ENCODE measurements at regions not wholly inside any gene's neighbourhood (a gene's known extent, or its start where the extent isn't known, plus 50 kb on each side); places are given as distances from the start of the nearest gene placed in this dataset.
A peak's percentile ranks its signal among the peaks of the same experiment; 100 is the strongest.

- Histone ChIP-seq H4K5ac (ENCODE audit: low read depth, low read length) (no peak overlapping the region), H3K56ac (ENCODE audit: extremely low read depth, insufficient read depth, low read length) (no peak overlapping the region; the same call in 1 of the 2 replicates), H2BK120ac (ENCODE audit: low read depth, low read length) (peak overlapping the region; percentile 96), H3K36me3 (ENCODE audit: control insufficient read depth, insufficient read depth, low read length) (no peaks in the 10 kb centered on the region), H4K8ac (ENCODE audit: low read depth in 2 of 2, low read length in 2 of 2) (peak overlapping the region in 1 of 2 experiments; percentile 81; a peak in 1 of 4 replicates), H3K14ac (replicated peaks; ENCODE audit: low read depth, low read length) (peak overlapping the region; percentile 86), H2BK20ac (ENCODE audit: low read depth, low read length) (peak overlapping the region; percentile 93; the same call in 1 of the 2 replicates), H2AK5ac (ENCODE audit: low read depth, low read length) (peak overlapping the region; percentile 94), H3K9me3 (ENCODE audit: control insufficient read depth, insufficient read depth, low read length) (peaks cover 17% of the 10 kb centered on the region), H2AK9ac (replicated peaks; ENCODE audit: low read depth, low read length, poor library complexity) (no peak overlapping the region), H3K23ac (ENCODE audit: low read depth, low read length) (peak overlapping the region; percentile 75; the same call in 1 of the 2 replicates), H2BK5ac (ENCODE audit: low read depth, low read length, poor library complexity, severe bottlenecking) (peak overlapping the region; percentile 44), H3K4me2 (ENCODE audit: low read depth, low read length) (no peak overlapping the region), H3K4ac (ENCODE audit: low read depth, low read length) (peak overlapping the region; percentile 92; the same call in 1 of the 2 replicates), H3K27me3 (ENCODE audit: control insufficient read depth, insufficient read depth, low read length) (peaks cover 2% of the 10 kb centered on the region; the same call in 1 of the 2 replicates), H2BK15ac (ENCODE audit: low read depth, low read length) (peak overlapping the region; percentile 8; the same call in 1 of the 3 replicates), H3K9me1 (ENCODE audit: insufficient read depth, low read length) (no peaks in the 10 kb centered on the region), H3K79me1 (ENCODE audit: low read depth in 1 of 2, low read length in 2 of 2) (no peaks in the 10 kb centered on the region), H4K91ac (ENCODE audit: insufficient read depth, low read depth, low read length) (peak overlapping the region; percentile 80), H3K4me3 (ENCODE audit: insufficient read depth, low read depth, low read length) (no peak overlapping the region), H4K20me1 (ENCODE audit: insufficient read depth, low read length) (no peaks in the 10 kb centered on the region), H2AFZ (replicated peaks; ENCODE audit: low read length, poor library complexity) (peak overlapping the region; percentile 70), H3K4me1 (ENCODE audit: control insufficient read depth, insufficient read depth, low read length) (no peaks in the 10 kb centered on the region; the same call in 1 of the 2 replicates), H3K9ac (ENCODE audit: low read depth, low read length) (no peak overlapping the region), H3K27ac (ENCODE audit: insufficient read depth, low read length) (no peak overlapping the region; the same call in 1 of the 2 replicates), H3K18ac (ENCODE audit: low read depth, low read length) (no peak overlapping the region)
- CTCF ChIA-PET: no interaction called here
- POLR2A ChIA-PET (ENCODE audit: unreplicated experiment): no interaction called here
- no CpG with 5 or more reads among the region's 1 CpG for WGBS, 2 experiments (ENCODE audit: extremely low coverage in 2 of 2, insufficient read length in 1 of 2)
- dilution Hi-C loops (cut with HindIII; ENCODE audit: low sequenced_read_pairs, unreplicated experiment) (no loop called here), in situ Hi-C loops (cut with MboI; ENCODE audit: low sequenced_read_pairs) (no loop called here), intact Hi-C loops (cut with micrococcal nuclease) (no loop called here)
- ATAC-seq (ENCODE audit: low read depth) (no peak), DNase-seq (peak; percentile 8)
- BruUV-seq (replicated peaks): no TSS peak
- no peak for TF ChIP-seq RCOR1 (IDR thresholded peaks at IDR 0.05; ENCODE audit: insufficient replicate concordance, low read length)
- TF ChIP-seq FOS (IDR thresholded peaks at IDR 0.05; ENCODE audit: low read depth, low read length): no peak
- TF ChIP-seq POLR2A (IDR thresholded peaks at IDR 0.05; ENCODE audit: low read depth, low read length): no peak
- TF ChIP-seq MAZ (IDR thresholded peaks at IDR 0.05; ENCODE audit: borderline replicate concordance, low read depth, low read length): no peak
- no peak for TF ChIP-seq USF2 (IDR thresholded peaks at IDR 0.05; ENCODE audit: low read depth, low read length)
- no peak for TF ChIP-seq MAFK (IDR thresholded peaks at IDR 0.05; ENCODE audit: low read depth, low read length)
- TF ChIP-seq MXI1 (IDR thresholded peaks at IDR 0.05; ENCODE audit: borderline replicate concordance, low read depth, low read length): no peak
- no peak for TF ChIP-seq NFE2L2 (IDR thresholded peaks at IDR 0.05; ENCODE audit: low read depth, low read length)
- no peak for TF ChIP-seq CHD1 (IDR thresholded peaks at IDR 0.05; ENCODE audit: low read depth, low read length)
- no peak for TF ChIP-seq BHLHE40 (IDR thresholded peaks at IDR 0.05; ENCODE audit: low read depth, low read length)
- no peak for TF ChIP-seq CEBPB (IDR thresholded peaks at IDR 0.05; ENCODE audit: low read depth, low read length)
- no peak for TF ChIP-seq RAD21 (IDR thresholded peaks at IDR 0.05; ENCODE audit: low read length)
- no peak for TF ChIP-seq RFX5 (IDR thresholded peaks at IDR 0.05; ENCODE audit: low read depth, low read length)
- TF ChIP-seq SMC3 (IDR thresholded peaks at IDR 0.05; ENCODE audit: low read depth, low read length): no peak
- TF ChIP-seq, protein P1, sequence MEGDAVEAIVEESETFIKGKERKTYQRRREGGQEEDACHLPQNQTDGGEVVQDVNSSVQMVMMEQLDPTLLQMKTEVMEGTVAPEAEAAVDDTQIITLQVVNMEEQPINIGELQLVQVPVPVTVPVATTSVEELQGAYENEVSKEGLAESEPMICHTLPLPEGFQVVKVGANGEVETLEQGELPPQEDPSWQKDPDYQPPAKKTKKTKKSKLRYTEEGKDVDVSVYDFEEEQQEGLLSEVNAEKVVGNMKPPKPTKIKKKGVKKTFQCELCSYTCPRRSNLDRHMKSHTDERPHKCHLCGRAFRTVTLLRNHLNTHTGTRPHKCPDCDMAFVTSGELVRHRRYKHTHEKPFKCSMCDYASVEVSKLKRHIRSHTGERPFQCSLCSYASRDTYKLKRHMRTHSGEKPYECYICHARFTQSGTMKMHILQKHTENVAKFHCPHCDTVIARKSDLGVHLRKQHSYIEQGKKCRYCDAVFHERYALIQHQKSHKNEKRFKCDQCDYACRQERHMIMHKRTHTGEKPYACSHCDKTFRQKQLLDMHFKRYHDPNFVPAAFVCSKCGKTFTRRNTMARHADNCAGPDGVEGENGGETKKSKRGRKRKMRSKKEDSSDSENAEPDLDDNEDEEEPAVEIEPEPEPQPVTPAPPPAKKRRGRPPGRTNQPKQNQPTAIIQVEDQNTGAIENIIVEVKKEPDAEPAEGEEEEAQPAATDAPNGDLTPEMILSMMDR (conservative IDR thresholded peaks at IDR 0.05; ENCODE audit: low read depth, low read length): no peak
Observed at GRCh38 chr20:43776691-43777090, 49.9 kb upstream of the GTSF1L start.
